PC-9 (cell line): ENCODE measurements at regions not wholly inside any gene's neighbourhood (a gene's known extent, or its start where the extent isn't known, plus 50 kb on each side); places are given as distances from the start of the nearest gene placed in this dataset.

Source experiments
- BruUV-seq: library from RNA; stranded (reverse); fragments of 400-500 nt; replicated peaks from 2 replicates; lab custom pipeline; 2021; lab: Mats Ljungman, UMichigan
- CTCF ChIA-PET: fragments of 300-600 bp; sonication (Branson Sonifier 250); formaldehyde crosslinking; loops from one replicate; lab custom pipeline; 2022; ENCODE audit warnings: antibody characterized with exemption; lab: Charles Lee
- POLR2A ChIA-PET: fragments of 300-600 bp; sonication (Branson Sonifier 250); formaldehyde crosslinking; loops from one replicate; lab custom pipeline; 2022; ENCODE audit warnings: antibody characterized with exemption; ENCODE audit not compliant: unreplicated experiment; lab: Charles Lee
- DNase-seq, 2 experiments: peaks; one replicate each; pipeline versions ENCODE4 v3.0.0 to v3.0.0-alpha.2; 2015 to 2022; ENCODE audit warnings: mixed read lengths in 1 of 2
- H2AFZ ChIP-seq: fragments of 200-600 bp; sonication (generic); 2 replicates; pipeline ENCODE4 v1.8.1; 2017; ENCODE audit warnings: antibody characterized with exemption
- H3F3A ChIP-seq: fragments of 200-600 bp; sonication (generic); 2 replicates; pipeline ENCODE4 v1.8.1; 2017; ENCODE audit warnings: antibody characterized with exemption, mild to moderate bottlenecking, low read depth; ENCODE audit not compliant: insufficient read depth
- H3K27ac ChIP-seq: fragments of 200-600 bp; sonication (generic); 2 replicates; pipeline ENCODE4 v1.6.1; 2016; ENCODE audit warnings: mixed run types
- H3K27me3 ChIP-seq: fragments of 200-600 bp; sonication (generic); 2 replicates; pipeline ENCODE4 v1.6.1; 2016; ENCODE audit warnings: low read depth, mixed run types; ENCODE audit not compliant: insufficient read depth
- H3K36me3 ChIP-seq: fragments of 200-600 bp; sonication (generic); 2 replicates; pipeline ENCODE4 v1.6.1; 2016; ENCODE audit warnings: low read depth, mixed run types
- H3K4me1 ChIP-seq: fragments of 200-600 bp; sonication (generic); replicated peaks from 2 replicates; pipeline ENCODE4 v1.6.1; 2016; ENCODE audit warnings: mixed run types; ENCODE audit not compliant: insufficient read depth
- H3K4me2 ChIP-seq: fragments of 200-600 bp; sonication (generic); 2 replicates; pipeline ENCODE4 v1.6.1; 2017; ENCODE audit warnings: mixed run types
- H3K4me3 ChIP-seq: fragments of 200-600 bp; sonication (generic); 2 replicates; pipeline ENCODE4 v1.6.1; 2016; ENCODE audit warnings: mixed run types
- H3K79me2 ChIP-seq: fragments of 200-600 bp; sonication (generic); 2 replicates; pipeline ENCODE4 v1.6.1; 2017; ENCODE audit warnings: low read depth, mixed run types
- H3K9me2 ChIP-seq: fragments of 200-600 bp; sonication (generic); 2 replicates; pipeline ENCODE4 v1.8.1; 2017; ENCODE audit warnings: mild to moderate bottlenecking; ENCODE audit not compliant: insufficient read depth
- H3K9me3 ChIP-seq: fragments of 200-600 bp; sonication (generic); 2 replicates; pipeline ENCODE4 v1.8.1; 2016; ENCODE audit warnings: low read depth; ENCODE audit not compliant: insufficient read depth
- H4K20me1 ChIP-seq: fragments of 200-600 bp; sonication (generic); 2 replicates; pipeline ENCODE4 v1.8.1; 2017; ENCODE audit not compliant: insufficient read depth
- EZH2 ChIP-seq: fragments of 200-600 bp; sonication (generic); IDR thresholded peaks from 2 replicates; pipeline ENCODE4 v1.8.0; 2017; ENCODE audit warnings: antibody characterized with exemption, low read depth
- intact Hi-C: fragments of 100-400 bp; cut with micrococcal nuclease; formaldehyde crosslinking; loops from one replicate; pipeline ENCODE4 v1.10.0; 2022; ENCODE audit not compliant: unreplicated experiment
- TF ChIP-seq, protein P1 (sequence below): fragments of 200-600 bp; sonication (generic); conservative IDR thresholded peaks from 2 replicates; pipeline ENCODE4 v1.6.1; 2017; ENCODE audit warnings: mixed run types, antibody characterized with exemption, mild to moderate bottlenecking, moderate library complexity

- H3F3A ChIP-seq: no peaks in the 10 kb centered on the region
- intact Hi-C loops: no loop called here
- CTCF ChIA-PET: no interaction called here
- no TSS peak for BruUV-seq
- POLR2A ChIA-PET: no interaction called here
- no peak overlapping the region for H3K27ac ChIP-seq
- H3K4me1 ChIP-seq: no peaks in the 10 kb centered on the region
- H3K36me3 ChIP-seq: no peaks in the 10 kb centered on the region
- no peak overlapping the region for H2AFZ ChIP-seq
- 0 out of 2 replicates have a peak, but pooled peaks cover 5% of the 10 kb centered on the region for H3K9me3 ChIP-seq
- H3K79me2 ChIP-seq: no peaks in the 10 kb centered on the region
- H3K27me3 ChIP-seq: no peaks in the 10 kb centered on the region
- H3K4me3 ChIP-seq: no peak overlapping the region
- TF ChIP-seq, protein P1, sequence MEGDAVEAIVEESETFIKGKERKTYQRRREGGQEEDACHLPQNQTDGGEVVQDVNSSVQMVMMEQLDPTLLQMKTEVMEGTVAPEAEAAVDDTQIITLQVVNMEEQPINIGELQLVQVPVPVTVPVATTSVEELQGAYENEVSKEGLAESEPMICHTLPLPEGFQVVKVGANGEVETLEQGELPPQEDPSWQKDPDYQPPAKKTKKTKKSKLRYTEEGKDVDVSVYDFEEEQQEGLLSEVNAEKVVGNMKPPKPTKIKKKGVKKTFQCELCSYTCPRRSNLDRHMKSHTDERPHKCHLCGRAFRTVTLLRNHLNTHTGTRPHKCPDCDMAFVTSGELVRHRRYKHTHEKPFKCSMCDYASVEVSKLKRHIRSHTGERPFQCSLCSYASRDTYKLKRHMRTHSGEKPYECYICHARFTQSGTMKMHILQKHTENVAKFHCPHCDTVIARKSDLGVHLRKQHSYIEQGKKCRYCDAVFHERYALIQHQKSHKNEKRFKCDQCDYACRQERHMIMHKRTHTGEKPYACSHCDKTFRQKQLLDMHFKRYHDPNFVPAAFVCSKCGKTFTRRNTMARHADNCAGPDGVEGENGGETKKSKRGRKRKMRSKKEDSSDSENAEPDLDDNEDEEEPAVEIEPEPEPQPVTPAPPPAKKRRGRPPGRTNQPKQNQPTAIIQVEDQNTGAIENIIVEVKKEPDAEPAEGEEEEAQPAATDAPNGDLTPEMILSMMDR: no peak
- no peak for TF ChIP-seq EZH2
- no peak overlapping the region for H3K4me2 ChIP-seq
- H4K20me1 ChIP-seq: no peaks in the 10 kb centered on the region
- no peaks in the 10 kb centered on the region for H3K9me2 ChIP-seq
- DNase-seq: no peak
Observed at GRCh38 chr13:63408331-63409189, 1992.9 kb upstream of the PCDH20 start.

- TF ChIP-seq EZH2: no peak
- TF ChIP-seq, protein P1: no peak
- ChIA-PET POLR2A (interaction anchor here (0.7 kb wide), 1 partner anchor 12 kb away, joined by 3 read pairs; no protein-coding TSS in a partner anchor), CTCF (no interaction called here)
- 0 out of 2 replicates have a peak, but pooled peaks cover 5% of the 10 kb centered on the region for H3K9me3 ChIP-seq
- DNase-seq: no peak
- H3K4me3 ChIP-seq: no peak overlapping the region
- H4K20me1 ChIP-seq: no peaks in the 10 kb centered on the region
- no peaks in the 10 kb centered on the region for H3K79me2 ChIP-seq
- no peak overlapping the region for H2AFZ ChIP-seq
- no peaks in the 10 kb centered on the region for H3F3A ChIP-seq
- no peaks in the 10 kb centered on the region for H3K4me1 ChIP-seq
- no peak overlapping the region for H3K27ac ChIP-seq
- intact Hi-C loops: no loop called here
- no peaks in the 10 kb centered on the region for H3K27me3 ChIP-seq
- H3K36me3 ChIP-seq: no peaks in the 10 kb centered on the region
- no peak overlapping the region for H3K4me2 ChIP-seq
- no TSS peak for BruUV-seq
- no peaks in the 10 kb centered on the region for H3K9me2 ChIP-seq
Observed at GRCh38 chr13:63403733-63404132, 1988.1 kb upstream of the PCDH20 start.

DNA sequence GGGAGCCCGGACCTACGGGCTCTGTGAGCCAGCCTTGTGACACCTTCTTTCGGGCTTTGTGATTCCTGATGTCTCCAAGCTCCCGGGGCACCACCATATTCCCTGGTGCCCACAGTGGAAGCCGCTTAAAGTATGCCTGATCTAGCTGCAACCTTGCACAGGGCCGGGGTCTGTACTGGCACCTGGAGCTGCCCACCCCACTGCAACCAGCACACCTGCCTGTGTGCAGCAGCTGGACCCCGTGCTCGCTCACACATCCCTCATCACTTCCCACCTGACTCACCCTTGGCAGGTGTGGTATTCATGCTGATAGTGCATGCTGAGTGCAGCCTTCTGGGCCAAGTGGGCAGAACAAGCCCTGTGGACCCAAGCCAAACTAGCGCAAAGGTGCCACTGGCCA lies 1981.1 kb upstream of the PCDH20 start:
- intact Hi-C loops: no loop called here
- BruUV-seq: no TSS peak

More for the DNA sequence above, 1981.1 kb upstream of the PCDH20 start:
- H3K27ac ChIP-seq: no peak overlapping the region
- H3K9me2 ChIP-seq: no peaks in the 10 kb centered on the region
- no peaks in the 10 kb centered on the region for H3K79me2 ChIP-seq
- CTCF ChIA-PET: no interaction called here
- no peaks in the 10 kb centered on the region for H3K9me3 ChIP-seq
- H3K27me3 ChIP-seq: no peaks in the 10 kb centered on the region
- H3K4me3 ChIP-seq: no peak overlapping the region
- DNase-seq: no peak
- no peaks in the 10 kb centered on the region for H3K36me3 ChIP-seq
- no peaks in the 10 kb centered on the region for H3F3A ChIP-seq
- no peak overlapping the region for H2AFZ ChIP-seq
- POLR2A ChIA-PET: no interaction called here
- no peaks in the 10 kb centered on the region for H3K4me1 ChIP-seq
- TF ChIP-seq, protein P1: no peak
- TF ChIP-seq EZH2: no peak
- H4K20me1 ChIP-seq: no peaks in the 10 kb centered on the region
- H3K4me2 ChIP-seq: no peak overlapping the region
